Nucleus accumbens (tissue), 56 donors: ENCODE measurements at regions not wholly inside any gene's neighbourhood (a gene's known extent, or its start where the extent isn't known, plus 50 kb on each side); places are given as distances from the start of the nearest gene placed in this dataset.
"Not testable (repeated sequence)": the region's sequence is repeated elsewhere in the genome, so short reads cannot be mapped to it uniquely, and the experiment has no call there.

ENCODE experiments used
- DNase-seq, 56 donors: peaks; one replicate each; lab custom pipeline; 2025; lab: John Stamatoyannopoulos, UW

DNA sequence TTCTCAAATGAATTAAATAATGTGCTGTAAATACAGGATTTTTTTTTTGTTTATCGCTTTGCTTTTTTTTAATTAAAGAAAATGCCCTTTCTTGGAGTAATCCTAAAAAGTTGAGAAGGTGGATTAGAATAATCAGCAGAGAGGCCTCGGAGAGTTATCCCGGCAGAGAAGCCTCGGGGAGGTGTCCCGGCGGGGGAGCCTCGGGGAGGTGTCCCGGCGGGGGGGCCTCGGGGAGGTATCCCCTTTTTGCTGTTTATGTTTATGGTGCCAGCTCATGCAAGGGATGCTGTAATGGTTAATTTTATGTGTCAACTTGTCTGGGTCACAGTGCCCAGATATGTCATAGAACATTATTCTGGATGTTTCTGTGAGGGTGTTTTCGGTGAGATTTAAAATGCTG is 263.0 kb upstream of the TRIB2 start:
- DNase-seq = no peak

DNA sequence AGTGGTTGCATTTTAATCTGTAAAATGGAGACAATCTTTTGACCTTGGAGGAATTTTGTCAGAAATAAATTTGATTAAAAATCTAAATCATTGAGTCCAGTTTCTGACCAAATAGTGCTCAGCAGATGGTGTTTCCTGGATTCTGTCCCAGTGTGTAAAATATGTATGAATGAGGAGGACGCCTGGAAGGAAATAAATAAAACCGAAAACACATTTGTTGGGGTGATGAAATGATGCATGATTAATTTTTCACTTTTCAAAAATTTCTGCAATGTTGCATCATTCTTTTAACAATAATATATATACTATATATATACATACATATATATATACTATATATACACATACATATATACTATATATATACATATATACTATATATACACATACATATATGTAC is 261.1 kb upstream of the TRIB2 start:
- no peak for DNase-seq

DNA sequence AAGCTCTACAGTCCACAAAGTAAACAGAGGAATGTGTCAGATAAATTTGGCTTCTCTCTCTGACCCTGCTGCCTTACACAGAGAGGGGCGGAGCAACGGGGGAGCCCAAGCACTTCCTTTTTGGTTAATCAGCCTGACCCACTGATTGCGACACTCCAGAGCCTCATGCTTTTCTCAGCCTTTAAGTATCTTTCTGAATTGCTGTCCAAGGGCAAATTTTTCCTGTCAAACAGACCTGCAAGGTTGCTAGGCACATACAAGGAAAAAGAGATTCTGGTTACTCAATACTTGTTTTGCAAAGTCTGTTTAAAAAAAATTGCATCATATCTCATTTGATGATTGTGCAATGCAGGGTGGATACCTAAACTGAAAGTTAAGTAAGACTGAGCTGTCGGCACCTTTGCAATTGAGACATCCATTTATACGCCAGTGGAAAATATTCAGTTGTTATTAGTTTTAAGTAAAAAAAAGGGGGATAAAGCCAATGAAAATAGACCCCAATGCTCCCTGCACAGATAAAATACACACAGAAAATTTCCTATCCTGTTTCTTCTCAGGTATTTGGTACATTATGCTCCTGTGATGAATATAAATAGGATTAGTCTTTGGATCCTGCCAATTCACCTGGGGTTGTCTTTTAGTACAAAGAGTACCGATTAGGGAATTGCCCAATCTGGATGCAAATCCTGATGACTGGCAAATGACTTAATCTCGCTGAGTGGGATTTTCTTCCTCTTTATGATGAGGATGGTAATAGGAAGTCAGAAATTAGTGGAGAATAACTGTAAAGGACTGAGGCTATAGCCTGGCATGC is 260.2 kb upstream of the TRIB2 start:
- peak in 7 of 56 donors; percentile 1 to 38 (median 8) for DNase-seq

DNA sequence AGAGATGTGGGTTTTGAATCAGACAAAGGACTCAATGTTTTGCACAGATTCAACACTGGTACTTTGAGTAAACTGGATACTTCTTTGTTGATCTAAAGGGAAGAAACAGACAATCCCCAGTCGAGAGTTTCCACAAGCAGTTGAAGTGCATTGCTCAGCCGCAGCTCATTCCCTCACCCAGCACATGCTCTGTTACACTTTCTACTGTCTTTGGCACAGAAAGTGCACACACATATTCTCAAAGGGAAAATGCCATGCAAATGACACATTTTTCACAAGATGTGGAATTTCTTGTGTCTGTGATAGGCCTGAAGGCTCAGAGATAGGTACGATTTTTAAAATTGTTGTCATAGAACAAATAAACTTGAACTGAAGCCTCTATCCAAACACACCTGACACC is 258.9 kb upstream of the TRIB2 start:
- no peak for DNase-seq

DNA sequence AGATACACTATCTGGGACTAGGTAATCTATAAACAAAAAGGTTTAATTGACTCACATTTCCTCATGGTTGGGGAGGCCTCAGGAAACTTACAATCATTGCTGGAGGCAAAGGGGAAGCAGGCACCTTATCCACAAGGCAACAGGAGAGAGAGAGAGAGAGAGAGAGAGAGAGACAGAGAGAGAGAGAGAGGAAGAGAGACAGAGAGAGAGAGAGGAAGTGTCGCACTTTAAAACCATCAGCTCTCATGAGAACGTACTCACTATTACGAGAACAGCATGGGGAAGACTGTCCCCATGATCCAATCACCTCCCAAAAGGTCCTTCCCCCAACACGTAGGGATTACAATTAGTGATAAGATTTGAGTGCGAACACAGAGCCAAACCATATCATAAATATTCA is 253.5 kb upstream of the TRIB2 start:
- DNase-seq = no peak

DNA sequence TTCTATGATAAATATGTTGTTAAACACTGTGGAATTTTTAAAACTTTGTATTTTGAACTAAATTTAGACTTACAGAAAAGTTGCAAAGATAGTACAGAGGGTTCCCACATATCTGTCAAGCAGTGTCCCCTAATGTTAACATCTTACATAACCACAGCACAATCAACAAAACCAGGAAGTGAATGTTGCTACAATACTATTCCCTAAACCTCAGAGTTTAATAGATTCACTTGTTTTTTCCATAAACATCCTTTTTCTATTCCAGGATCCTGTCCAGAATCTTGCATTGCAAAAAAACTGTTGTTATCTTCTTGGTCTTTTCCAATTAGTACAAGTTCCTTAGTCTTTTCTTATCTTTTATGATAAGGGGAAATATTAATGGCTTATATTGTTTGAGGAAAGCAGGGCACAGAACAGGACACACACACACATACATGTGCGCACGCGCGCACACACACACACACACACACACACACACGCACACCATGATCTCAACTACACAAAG is 251.1 kb upstream of the TRIB2 start:
- no peak for DNase-seq

DNA sequence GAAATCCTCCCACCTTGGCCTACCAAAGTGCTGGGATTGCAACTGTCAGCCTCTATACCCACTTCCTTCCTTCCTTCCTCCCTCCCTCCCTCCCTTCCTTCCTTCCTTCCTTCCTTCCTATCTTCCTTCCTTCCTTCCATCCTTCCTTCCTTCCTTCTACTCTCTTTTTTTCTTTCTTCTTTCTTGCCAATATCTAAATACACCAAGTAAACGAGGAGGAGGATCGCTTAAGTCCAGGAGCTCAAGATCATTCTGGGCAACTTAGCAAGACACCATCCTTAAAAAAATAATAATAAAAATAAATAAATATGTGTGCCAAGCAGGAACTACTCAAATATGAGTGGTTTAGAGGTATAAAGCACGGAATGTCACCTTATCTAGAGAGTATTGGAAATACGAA is 249.4 kb upstream of the TRIB2 start:
- DNase-seq = no peak

DNA sequence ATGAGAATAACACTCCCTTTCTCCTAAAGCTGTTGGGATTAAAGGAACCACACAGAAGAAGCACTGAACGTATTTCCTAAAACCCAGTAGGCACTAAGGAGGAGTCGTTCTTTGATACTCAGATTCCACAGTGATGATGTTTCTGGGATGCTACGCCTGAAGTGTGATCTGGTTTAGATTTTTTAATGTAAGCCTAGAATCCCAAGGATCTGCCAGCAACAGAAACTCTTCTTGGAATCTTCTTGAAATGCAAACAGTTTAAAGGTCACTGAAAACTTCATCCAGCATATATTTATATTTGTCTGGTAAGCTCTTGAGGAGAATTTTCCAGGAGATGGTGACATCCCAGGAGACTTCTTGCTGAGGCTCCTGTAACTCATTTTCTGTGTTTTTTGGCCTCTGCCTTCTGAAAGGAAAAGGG is 247.6 kb upstream of the TRIB2 start:
- no peak for DNase-seq

DNA sequence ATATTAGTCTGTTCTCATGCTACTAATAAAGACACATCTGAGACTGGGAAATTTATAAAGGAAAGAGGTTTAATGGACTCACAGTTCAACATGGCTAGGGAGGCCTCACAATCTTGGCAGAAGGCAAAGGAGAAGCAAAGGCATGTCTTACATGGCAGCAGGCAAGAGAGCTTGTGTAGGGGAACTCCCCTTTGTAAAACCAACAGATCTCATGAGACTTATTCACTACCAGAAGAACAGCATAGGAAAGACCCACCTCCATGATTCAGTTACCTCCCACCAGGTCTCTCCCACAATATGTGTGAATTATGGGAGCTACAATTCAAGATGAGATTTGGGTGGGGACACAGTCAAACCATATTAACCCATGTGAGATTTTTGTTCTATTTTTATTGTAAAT is 244.5 kb upstream of the TRIB2 start:
- not testable (repeated sequence) for DNase-seq

DNA sequence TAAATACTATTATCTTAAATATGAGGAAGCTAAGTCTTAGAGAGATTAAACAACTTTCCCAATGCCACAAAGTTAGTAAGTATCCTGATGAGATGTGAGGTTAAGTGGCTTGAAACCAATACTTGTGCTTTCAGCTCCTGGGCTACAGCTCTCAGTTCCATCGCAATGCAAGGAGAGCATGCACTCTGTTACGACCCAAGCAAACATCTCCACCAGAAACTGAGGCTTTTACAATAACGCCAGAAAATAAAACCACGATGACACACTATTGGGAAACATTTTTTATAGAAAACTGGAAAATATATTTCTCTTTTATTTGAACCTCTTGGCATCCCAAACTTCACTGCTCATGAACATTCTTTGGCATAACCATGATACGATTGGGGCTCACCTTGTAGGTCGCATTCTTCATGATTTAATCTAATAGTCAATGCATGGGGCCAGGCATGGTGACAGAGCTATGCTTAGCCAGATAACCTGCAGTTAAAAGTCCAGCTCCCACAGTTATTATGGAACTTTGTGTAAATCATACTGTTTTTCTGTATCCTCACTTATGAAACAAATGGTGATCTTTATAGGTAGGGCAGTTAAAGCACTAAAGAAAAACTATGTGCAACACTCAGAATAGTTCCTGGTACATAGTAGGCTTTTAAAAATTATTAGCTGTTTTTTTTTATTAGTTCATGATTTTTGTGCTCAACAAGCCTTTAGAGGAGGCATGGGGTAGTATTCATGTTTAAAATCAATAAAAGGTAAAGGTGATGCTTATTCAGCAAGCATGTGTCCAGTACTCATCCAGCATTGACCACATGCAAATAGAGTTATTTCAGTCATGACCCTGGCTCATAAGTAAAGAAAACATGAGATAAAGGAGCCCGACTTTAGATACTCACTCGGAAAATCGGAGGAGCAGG is 238.3 kb upstream of the TRIB2 start:
- DNase-seq = no peak

DNA sequence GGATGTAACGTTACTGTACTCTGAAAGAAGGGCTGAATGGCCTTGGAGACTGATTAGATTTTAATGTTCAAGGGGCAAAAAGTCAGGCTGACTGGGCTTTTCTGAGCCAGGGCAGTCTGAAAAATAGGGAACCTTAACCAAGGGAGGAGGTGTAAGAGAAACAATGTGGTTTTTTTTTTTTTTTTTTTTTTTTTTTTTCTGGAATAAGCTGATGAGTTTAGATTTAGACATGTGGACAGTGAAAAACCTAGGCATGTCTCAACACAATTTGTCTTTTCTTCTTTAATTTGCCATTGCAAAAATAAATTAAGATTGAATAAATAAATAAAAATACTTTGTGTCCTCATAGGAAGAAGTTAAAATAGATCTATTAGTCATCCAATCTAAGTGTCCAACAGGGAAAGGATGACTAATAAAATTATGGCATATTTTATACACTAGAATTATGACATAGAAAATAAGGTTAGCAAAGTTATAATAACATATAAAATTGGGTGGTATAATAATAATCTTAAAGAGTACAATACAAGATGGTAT is 237.6 kb upstream of the TRIB2 start:
- DNase-seq = no peak

DNA sequence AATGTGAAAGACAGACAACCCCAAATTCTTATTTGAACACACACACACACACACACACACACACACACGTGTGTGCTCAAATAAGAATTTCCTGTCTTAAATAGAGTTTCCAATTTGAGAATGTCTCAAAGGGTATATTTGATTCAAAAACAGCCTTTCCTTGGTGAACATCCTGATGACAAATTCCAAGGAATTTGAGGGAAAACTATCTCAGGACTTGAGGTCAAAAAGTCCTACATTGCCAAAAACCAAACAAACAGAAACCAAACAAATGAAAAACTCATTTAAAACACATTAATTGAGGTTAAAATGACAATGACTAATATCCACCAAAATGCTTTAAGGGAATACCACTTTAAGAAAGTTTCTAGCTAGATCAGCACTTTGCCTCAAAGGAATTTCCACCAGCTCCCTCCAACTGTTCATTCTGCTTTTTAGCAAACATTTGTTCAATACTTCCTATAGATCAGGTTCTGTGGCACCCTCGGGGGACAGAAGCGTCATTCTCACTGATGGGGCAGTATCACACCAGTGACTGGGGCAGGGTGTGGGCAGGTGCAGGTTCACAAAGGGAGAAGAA is 232.1 kb upstream of the TRIB2 start:
- DNase-seq = no peak

DNA sequence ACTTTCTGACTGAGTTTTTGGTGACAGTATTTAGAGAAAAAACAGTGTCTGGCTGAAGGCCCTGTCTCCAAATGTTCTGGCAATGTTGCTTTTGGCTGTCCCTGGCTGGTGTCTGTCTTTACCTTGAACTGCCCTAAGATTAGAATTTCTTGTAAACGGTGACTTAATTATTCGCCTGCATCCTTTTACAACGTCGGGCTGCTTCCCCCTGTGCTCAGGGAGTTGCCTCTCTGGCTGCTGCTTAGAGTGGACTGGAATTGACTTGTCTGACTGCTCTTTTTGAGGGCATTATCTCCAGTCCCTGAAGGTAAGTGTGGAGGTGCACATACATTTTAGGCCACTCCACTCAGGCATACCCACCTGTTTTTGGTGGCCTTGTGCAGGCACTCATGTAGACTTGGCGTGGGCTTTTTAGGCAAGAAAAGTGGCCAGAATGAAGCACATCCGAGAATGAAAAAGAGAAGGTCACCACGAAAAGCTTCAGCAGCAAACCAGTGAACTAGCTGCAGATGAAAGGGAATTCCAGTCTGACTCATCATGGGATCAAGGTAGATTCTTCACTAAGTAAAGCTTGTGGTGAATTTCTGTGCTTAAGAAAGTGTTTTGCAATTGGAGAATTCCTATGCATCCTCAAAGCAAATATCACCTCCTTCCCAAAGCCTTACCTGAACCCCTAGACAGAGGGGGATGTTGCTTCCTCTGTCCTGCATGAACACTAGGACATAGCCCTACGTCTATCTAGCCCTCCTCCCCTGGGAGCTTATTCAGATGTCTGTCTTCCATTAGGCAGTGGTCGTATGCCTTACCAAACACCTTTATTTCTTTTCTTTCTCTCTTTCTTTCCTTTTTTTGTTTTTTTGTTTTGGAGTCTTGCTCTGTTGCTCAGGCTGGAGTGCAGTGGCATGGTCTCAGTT is 230.3 kb upstream of the TRIB2 start:
- no peak for DNase-seq

DNA sequence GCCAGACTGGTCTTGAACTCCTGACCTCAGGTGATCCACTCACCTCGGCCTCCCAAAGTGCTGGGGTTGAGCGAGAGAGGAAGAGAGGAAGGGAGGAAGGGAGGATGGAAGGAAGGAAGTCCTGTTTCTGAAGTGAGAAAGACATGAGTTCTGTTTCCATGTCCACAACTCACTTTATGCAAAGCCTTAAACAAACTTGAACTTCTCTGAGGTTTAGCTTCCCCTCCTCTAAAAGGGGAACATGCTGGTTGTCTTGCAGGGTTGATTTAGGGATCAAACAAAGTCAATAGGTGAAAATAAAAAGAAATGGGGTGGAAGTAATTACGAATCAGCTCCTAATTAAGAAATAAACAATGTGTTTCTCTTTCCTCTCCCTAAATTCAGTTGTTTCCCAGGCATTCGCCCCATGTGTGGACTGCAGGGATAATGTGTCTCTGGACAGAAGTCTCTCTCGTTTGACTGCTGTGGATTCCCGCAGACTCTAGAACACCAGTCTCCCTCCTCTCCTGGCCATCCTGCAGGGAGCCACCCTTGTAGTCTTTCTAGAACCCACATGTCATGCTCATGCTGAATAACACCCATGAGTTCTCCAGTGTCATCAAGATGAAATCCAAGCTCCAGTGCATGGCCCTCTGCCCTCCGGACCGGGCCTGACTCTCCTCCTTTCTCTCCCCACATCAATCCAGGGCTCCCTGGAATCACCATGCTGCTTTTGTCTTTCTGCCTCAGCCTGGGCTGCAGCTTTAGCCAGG is 229.3 kb upstream of the TRIB2 start:
- no peak for DNase-seq

DNA sequence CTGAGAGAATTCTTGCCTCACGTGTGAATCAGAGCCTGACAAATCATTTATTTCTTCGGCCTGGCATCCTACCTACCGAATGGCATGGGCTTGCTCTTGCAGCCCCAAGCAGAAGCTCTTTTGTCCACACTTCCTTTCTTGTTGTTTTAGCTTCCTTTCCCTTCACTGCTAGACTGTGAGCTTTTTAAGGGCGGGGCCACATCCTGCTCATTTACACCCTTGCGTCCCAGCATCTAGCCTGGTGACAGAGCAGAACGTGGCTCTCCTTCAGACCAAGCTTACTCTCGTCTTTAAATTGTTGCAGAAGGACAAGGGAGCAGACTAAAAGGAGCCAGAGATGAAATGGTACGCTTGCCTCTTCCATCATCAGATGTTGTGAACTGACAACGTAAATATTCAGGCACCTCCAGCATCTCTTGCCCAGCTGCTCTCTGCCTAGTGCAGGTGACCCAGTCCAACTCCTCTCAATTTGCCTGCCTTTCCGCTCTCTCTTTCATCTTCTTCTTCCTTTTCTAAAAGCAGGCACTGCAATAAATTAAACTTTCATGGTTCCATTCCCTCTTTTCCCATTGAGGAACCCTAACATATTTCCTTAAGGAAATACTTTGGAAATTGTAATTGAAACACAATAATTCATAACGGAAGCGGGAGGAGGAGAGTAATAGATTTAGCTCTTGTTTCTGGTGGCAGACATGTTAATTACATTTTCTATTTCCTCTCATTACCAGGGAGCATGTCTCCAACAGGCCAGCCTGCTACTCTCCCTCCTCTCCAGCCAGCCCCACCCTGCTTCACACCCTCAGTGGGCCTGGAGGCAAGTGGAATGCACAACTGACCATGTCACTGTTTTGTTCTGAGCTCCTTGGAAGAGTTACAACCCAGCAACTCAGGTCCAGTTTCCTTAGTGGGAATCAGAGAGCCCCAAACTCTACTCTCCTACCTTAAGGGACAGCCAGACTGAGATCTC is 228.1 kb upstream of the TRIB2 start:
- no peak for DNase-seq

DNA sequence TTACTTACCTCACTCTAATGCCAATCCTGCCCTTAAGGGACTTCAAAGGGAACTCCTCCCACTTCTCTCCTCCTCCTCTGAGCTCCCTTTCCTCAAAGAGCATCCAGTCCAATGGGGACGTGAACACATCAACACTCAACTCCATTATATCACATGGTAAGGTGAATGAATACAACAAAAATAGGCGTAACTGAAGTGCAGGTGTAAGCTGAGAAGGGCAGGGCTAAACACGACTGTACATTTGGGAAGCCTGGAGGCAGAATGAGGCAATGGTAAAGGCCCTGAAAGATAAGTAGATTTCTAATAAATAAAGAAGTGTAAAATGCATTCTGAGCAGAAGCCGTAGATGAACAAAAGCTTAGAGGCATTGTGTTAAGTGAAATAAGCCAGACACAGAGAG is 226.1 kb upstream of the TRIB2 start:
- DNase-seq = no peak

DNA sequence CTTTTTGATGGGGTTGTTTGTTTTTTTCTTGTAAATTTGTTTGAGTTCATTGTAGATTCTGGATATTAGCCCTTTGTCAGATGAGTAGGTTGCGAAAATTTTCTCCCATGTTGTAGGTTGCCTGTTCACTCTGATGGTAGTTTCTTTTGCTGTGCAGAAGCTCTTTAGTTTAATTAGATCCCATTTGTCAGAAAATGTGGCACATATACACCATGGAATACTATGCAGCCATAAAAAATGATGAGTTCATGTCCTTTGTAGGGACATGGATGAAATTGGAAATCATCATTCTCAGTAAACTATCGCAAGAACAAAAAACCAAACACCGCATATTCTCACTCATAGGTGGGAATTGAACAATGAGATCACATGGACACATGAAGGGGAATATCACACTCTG is 224.4 kb upstream of the TRIB2 start:
- DNase-seq = not testable (repeated sequence)

DNA sequence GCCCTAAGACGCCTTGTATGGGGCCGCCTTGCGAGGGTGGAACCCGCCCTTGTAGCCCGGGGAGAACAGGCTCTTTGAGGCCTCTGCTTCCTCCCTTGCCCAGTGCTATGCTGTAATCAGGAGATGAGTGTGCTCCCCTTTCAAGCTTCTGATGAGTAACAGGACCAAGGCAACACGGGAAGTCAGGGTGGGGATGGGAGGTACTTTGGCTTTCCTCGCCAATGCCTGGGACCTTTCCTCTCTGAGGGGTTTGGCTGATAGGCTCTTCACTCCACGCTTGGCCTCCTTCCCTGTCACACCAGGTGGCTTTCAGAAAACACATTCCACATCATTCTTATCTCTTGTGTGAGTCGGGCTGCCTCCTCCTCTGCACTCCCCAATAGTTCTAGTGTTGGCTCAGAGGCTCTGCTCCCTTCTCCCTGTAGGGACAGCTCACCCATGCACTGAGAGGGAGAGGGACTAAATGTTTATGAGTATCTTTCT is 223.7 kb upstream of the TRIB2 start:
- DNase-seq = no peak
